Loucy (cell line): ENCODE measurements at regions not wholly inside any gene's neighbourhood (a gene's known extent, or its start where the extent isn't known, plus 50 kb on each side); places are given as distances from the start of the nearest gene placed in this dataset.

ENCODE experiments used
- H2AFZ ChIP-seq: fragments of 200-600 bp; sonication (generic); 2 replicates; pipeline ENCODE4 v1.6.0; 2016; ENCODE audit warnings: antibody characterized with exemption, mild to moderate bottlenecking, low read length, moderate library complexity
- H3F3A ChIP-seq: fragments of 200-600 bp; 2 replicates; pipeline ENCODE4 v1.6.0; 2016; ENCODE audit warnings: antibody characterized with exemption, low read depth, mild to moderate bottlenecking
- H3K27me3 ChIP-seq: fragments of 200-600 bp; sonication (generic); 2 replicates; pipeline ENCODE4 v1.6.1; 2014; ENCODE audit warnings: low read length, mild to moderate bottlenecking; ENCODE audit not compliant: insufficient read depth, poor library complexity, severe bottlenecking
- H3K36me3 ChIP-seq: fragments of 200-600 bp; sonication (generic); 2 replicates; pipeline ENCODE4 v1.6.1; 2016; ENCODE audit warnings: low read length; ENCODE audit not compliant: insufficient read depth
- H3K4me1 ChIP-seq: fragments of 200-600 bp; sonication (generic); 2 replicates; pipeline ENCODE4 v1.5.1; 2014; ENCODE audit warnings: low read length, mild to moderate bottlenecking; ENCODE audit not compliant: insufficient read depth, poor library complexity, severe bottlenecking
- H3K4me2 ChIP-seq: fragments of 200-600 bp; sonication (generic); 2 replicates; pipeline ENCODE4 v1.6.0; 2014; ENCODE audit warnings: antibody characterized with exemption, low read length, low read depth, mild to moderate bottlenecking; ENCODE audit not compliant: poor library complexity, severe bottlenecking
- H3K4me3 ChIP-seq: fragments of 200-600 bp; sonication (generic); 2 replicates; pipeline ENCODE4 v1.5.1; 2014; ENCODE audit warnings: low read length, mild to moderate bottlenecking, mixed read lengths; ENCODE audit not compliant: poor library complexity, severe bottlenecking
- H3K79me2 ChIP-seq: fragments of 200-600 bp; sonication (generic); 2 replicates; pipeline ENCODE4 v1.6.1; 2014; ENCODE audit warnings: low read length; ENCODE audit not compliant: insufficient read depth
- H3K9ac ChIP-seq: fragments of 200-600 bp; sonication (generic); 2 replicates; pipeline ENCODE4 v1.6.0; 2014; ENCODE audit warnings: mild to moderate bottlenecking, low read depth, low read length, moderate library complexity; ENCODE audit not compliant: poor library complexity, severe bottlenecking
- H3K9me2 ChIP-seq: fragments of 200-600 bp; sonication (generic); replicated peaks from 2 replicates; pipeline ENCODE4 v1.6.1; 2016; ENCODE audit warnings: low read depth, low read length, mixed read lengths
- H3K9me3 ChIP-seq: fragments of 200-600 bp; sonication (generic); 2 replicates; pipeline ENCODE4 v1.6.1; 2014; ENCODE audit warnings: mild to moderate bottlenecking, antibody characterized with exemption, low read length, low read depth; ENCODE audit not compliant: insufficient read depth
- H4K20me1 ChIP-seq: fragments of 200-600 bp; sonication (generic); 2 replicates; pipeline ENCODE4 v1.6.0; 2014; ENCODE audit warnings: antibody characterized with exemption, low read length, mild to moderate bottlenecking; ENCODE audit not compliant: insufficient read depth, poor library complexity, severe bottlenecking
- EZH2phosphoT487 ChIP-seq: fragments of 200-600 bp; IDR thresholded peaks from 2 replicates; pipeline ENCODE4 v1.6.1; 2018; ENCODE audit warnings: antibody characterized with exemption, mild to moderate bottlenecking, moderate library complexity, borderline replicate concordance
- TF ChIP-seq, protein P1 (sequence below): fragments of 200-600 bp; sonication (generic); conservative IDR thresholded peaks from 2 replicates; pipeline ENCODE4 v1.5.1; 2014; ENCODE audit warnings: mild to moderate bottlenecking, antibody characterized with exemption, low read length

DNA sequence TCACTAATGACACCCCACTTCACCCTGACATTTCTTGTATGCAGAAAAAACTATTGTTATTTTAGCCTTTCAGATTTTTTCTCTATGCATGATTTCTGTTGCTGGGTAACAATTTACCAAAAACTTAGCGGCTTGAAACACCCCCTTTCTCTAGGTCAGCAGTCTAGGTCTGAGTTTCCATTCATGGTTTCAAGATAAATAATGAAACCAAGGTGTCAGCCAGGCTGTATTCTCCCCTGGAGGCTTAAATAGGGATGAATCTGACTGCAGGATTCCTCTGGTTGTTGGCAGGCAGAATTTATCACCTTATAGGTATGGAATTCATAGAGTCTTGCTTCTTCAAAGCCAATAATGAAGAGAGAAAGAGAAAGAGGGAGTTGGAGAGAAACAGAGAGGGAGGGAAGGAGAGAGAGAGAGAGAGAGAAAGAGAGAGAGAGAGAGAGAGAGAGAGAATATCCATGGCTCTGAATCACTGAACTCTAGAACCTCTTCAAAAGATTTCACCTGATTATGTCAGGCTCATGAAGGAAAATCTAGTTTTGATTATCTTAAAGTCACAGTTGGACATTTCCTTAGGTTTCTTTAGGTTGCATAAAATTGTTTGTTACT is 1224.6 kb upstream of the LRRTM3 start:
- Histone ChIP-seq H3K9me3 (no peaks in the 10 kb centered on the region), H2AFZ (no peak overlapping the region), H3K4me3 (no peak overlapping the region), H3K4me2 (no peak overlapping the region), H3F3A (no peaks in the 10 kb centered on the region), H3K9me2 (no peaks in the 10 kb centered on the region), H3K27me3 (no peaks in the 10 kb centered on the region), H3K9ac (no peak overlapping the region), H3K36me3 (no peaks in the 10 kb centered on the region), H4K20me1 (no peaks in the 10 kb centered on the region), H3K79me2 (no peaks in the 10 kb centered on the region), H3K4me1 (no peaks in the 10 kb centered on the region)
- no peak for TF ChIP-seq EZH2phosphoT487
- TF ChIP-seq, protein P1, sequence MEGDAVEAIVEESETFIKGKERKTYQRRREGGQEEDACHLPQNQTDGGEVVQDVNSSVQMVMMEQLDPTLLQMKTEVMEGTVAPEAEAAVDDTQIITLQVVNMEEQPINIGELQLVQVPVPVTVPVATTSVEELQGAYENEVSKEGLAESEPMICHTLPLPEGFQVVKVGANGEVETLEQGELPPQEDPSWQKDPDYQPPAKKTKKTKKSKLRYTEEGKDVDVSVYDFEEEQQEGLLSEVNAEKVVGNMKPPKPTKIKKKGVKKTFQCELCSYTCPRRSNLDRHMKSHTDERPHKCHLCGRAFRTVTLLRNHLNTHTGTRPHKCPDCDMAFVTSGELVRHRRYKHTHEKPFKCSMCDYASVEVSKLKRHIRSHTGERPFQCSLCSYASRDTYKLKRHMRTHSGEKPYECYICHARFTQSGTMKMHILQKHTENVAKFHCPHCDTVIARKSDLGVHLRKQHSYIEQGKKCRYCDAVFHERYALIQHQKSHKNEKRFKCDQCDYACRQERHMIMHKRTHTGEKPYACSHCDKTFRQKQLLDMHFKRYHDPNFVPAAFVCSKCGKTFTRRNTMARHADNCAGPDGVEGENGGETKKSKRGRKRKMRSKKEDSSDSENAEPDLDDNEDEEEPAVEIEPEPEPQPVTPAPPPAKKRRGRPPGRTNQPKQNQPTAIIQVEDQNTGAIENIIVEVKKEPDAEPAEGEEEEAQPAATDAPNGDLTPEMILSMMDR, result no peak

DNA sequence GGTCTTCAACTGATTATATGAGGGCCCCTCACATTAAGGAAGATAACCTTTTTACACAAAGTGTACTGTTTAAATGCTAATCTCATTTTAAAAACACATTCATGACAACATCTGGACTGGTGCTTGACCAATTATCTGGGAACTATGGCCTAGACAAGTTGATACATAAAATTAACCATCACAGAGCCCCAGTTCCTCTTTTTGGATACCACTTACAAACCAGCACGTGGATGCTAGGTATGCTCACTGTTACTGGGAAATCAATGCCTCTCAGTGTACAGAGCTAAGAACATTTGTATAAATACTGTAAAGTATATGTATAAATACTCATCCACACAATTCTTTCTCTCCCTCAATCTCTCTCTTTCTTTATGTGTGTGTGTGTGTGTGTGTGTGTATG is 1217.8 kb upstream of the LRRTM3 start:
- no peaks in the 10 kb centered on the region for H3K36me3 ChIP-seq
- no peaks in the 10 kb centered on the region for H3K9me3 ChIP-seq
- H3K4me1 ChIP-seq, result no peaks in the 10 kb centered on the region
- no peak for TF ChIP-seq EZH2phosphoT487
- no peak overlapping the region for H3K9ac ChIP-seq
- no peaks in the 10 kb centered on the region for H3K79me2 ChIP-seq
- no peaks in the 10 kb centered on the region for H3K9me2 ChIP-seq
- H4K20me1 ChIP-seq, result no peaks in the 10 kb centered on the region
- H2AFZ ChIP-seq, result no peak overlapping the region
- no peak overlapping the region for H3K4me2 ChIP-seq
- H3K4me3 ChIP-seq, result no peak overlapping the region
- no peaks in the 10 kb centered on the region for H3F3A ChIP-seq
- no peaks in the 10 kb centered on the region for H3K27me3 ChIP-seq

DNA sequence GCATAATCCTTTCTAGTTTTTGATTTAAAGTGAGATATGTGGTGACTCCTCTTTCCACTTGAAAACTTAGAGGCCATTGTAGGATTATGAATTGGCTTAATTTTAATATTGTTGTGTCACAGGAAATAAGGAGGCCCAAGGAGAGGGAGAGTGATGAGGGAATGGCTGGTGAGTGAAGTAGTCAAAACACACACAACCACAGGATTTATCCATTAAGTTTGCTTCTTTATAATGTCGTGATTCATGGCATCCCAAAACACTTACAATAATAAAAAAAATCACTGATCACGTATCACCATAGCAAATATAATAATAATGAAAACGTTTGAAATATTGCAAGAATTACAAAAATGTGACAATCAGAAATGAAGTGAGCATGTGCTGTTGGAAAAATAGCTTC is 1215.5 kb upstream of the LRRTM3 start:
- Histone ChIP-seq H3K36me3 (no peaks in the 10 kb centered on the region), H3K9me3 (no peaks in the 10 kb centered on the region), H3K4me1 (no peaks in the 10 kb centered on the region), H3K4me3 (no peak overlapping the region), H2AFZ (no peak overlapping the region), H3K9me2 (no peaks in the 10 kb centered on the region), H4K20me1 (no peaks in the 10 kb centered on the region), H3F3A (no peaks in the 10 kb centered on the region), H3K4me2 (no peak overlapping the region), H3K9ac (no peak overlapping the region), H3K79me2 (no peaks in the 10 kb centered on the region), H3K27me3 (no peaks in the 10 kb centered on the region)
- TF ChIP-seq EZH2phosphoT487, result no peak
- TF ChIP-seq, protein P1, result no peak

DNA sequence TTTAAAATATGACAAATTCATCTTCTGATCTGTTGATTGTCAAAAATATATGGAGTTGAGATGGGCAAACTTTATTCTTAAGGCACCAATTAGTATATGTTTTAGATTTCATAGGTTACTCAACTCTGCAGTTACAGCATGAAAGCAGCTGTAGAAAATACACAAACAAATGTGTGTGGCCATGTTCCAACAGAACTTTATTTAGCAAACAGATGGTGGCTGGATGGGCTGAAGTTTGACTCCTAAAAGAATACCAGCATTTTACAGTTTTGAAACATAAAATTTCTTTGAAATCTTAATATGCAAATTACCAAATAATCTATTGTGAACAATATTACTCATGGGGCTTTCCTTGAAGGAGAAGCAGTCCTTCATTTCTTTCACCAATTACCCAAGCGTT is 1206.0 kb upstream of the LRRTM3 start:
- H3K9me2 ChIP-seq, result no peaks in the 10 kb centered on the region
- H3K79me2 ChIP-seq, result no peaks in the 10 kb centered on the region
- H3K4me2 ChIP-seq, result no peak overlapping the region
- no peaks in the 10 kb centered on the region for H3K4me1 ChIP-seq
- H3K9me3 ChIP-seq, result no peaks in the 10 kb centered on the region
- H3K4me3 ChIP-seq, result no peak overlapping the region
- no peaks in the 10 kb centered on the region for H3K27me3 ChIP-seq
- TF ChIP-seq, protein P1, result no peak
- TF ChIP-seq EZH2phosphoT487, result no peak
- H3K36me3 ChIP-seq, result no peaks in the 10 kb centered on the region
- no peak overlapping the region for H2AFZ ChIP-seq
- no peaks in the 10 kb centered on the region for H4K20me1 ChIP-seq
- no peaks in the 10 kb centered on the region for H3F3A ChIP-seq
- H3K9ac ChIP-seq, result no peak overlapping the region
